ENCODE measurements at regions not wholly inside any gene's neighbourhood (a gene's known extent, or its start where the extent isn't known, plus 50 kb on each side); places are given as distances from the start of the nearest gene placed in this dataset.

- POLR2A ChIA-PET: no interaction called here
These were observed 2204.3 kb downstream of the MRPL39 start for GRCh38 chr21:23402929-23403520.

GRCh38 chr21:23401278-23401677 is 2206.0 kb downstream of the MRPL39 start:
- TF ChIP-seq POLR2AphosphoS2 (conservative IDR thresholded peaks at IDR 0.05; ENCODE audit: low read length): no peak
- ATAC-seq (no peak), FAIRE-seq (no peak), DNase-seq (ENCODE audit: low read depth in 1 of 2, low spot score in 1 of 2) (peak in 1 of 2 experiments; percentile 0)
- Histone ChIP-seq H3K27ac (no peak overlapping the region), H3K4me2 (no peak overlapping the region), H3K4me1 (no peaks in the 10 kb centered on the region), H3K4me3 (no peak overlapping the region), H3K9me3 (no peaks in the 10 kb centered on the region)
- ChIA-PET POLR2A (no interaction called here), CTCF (interaction anchor here (0.7 kb wide), 1 partner anchor 1277 kb away, joined by 3 read pairs; no protein-coding TSS in a partner anchor)
- WGBS (ENCODE audit: missing lambda C conversion rate): 43% methylated on average over 2 of the region's 2 CpGs

More at GRCh38 chr21:23402929-23403520, 2204.3 kb downstream of the MRPL39 start:
- Histone ChIP-seq H3K4me1 (no peaks in the 10 kb centered on the region), H3K27ac (no peak overlapping the region), H3K4me3 (no peak overlapping the region), H3K4me2 (no peak overlapping the region), H3K9me3 (no peaks in the 10 kb centered on the region)
- WGBS (ENCODE audit: missing lambda C conversion rate): 0% methylated on average over 2 of the region's 2 CpGs
- CTCF ChIA-PET: no interaction called here
- FAIRE-seq: no peak
- no peak for DNase-seq (ENCODE audit: low read depth in 1 of 2, low spot score in 1 of 2)
- TF ChIP-seq CTCF (IDR thresholded peaks at IDR 0.05) (no peak), MAFK (IDR thresholded peaks at IDR 0.05; ENCODE audit: partially characterized antibody) (no peak), RNF2 (IDR thresholded peaks at IDR 0.05; ENCODE audit: borderline replicate concordance, low read depth) (no peak), RARB (CRISPR knock-in tag; IDR thresholded peaks at IDR 0.05) (no peak), HES2 (IDR thresholded peaks at IDR 0.05) (no peak), MYC (IDR thresholded peaks at IDR 0.05; ENCODE audit: borderline replicate concordance, low read length) (no peak), ATOH8 (CRISPR knock-in tag; IDR thresholded peaks at IDR 0.05; ENCODE audit: low read depth) (no peak), RAD21 (conservative IDR thresholded peaks at IDR 0.05 in 1 of 2, IDR thresholded peaks at IDR 0.05 in 1 of 2) (no peak), TFCP2L1 (CRISPR knock-in tag; IDR thresholded peaks at IDR 0.05) (no peak), ESRRA (IDR thresholded peaks at IDR 0.05; ENCODE audit: borderline replicate concordance, low read length) (no peak), GATA3 (IDR thresholded peaks at IDR 0.05; ENCODE audit: borderline replicate concordance) (no peak), NPAS2 (CRISPR knock-in tag; IDR thresholded peaks at IDR 0.05; ENCODE audit: borderline replicate concordance) (no peak), MAX (IDR thresholded peaks at IDR 0.05) (no peak), PBX3 (IDR thresholded peaks at IDR 0.05) (no peak), RCOR1 (IDR thresholded peaks at IDR 0.05; ENCODE audit: low read depth, low read length) (no peak), NR3C1 (IDR thresholded peaks at IDR 0.05) (no peak), EP300 (IDR thresholded peaks at IDR 0.05) (no peak), POLR2A (IDR thresholded peaks at IDR 0.05; ENCODE audit: low read length) (no peak), SMC3 (IDR thresholded peaks at IDR 0.05) (no peak)
- no peak for ATAC-seq

GRCh38 chr21:23398726-23399125 is 2208.6 kb downstream of the MRPL39 start:
- no peak overlapping the region for H3K4me2 ChIP-seq
- CTCF ChIA-PET: no interaction called here
- no peak for FAIRE-seq
- POLR2A ChIA-PET: no interaction called here
- TF ChIP-seq KDM1A (IDR thresholded peaks at IDR 0.05; ENCODE audit: low read depth) (no peak), ELK1 (IDR thresholded peaks at IDR 0.05; ENCODE audit: low read depth, low read length) (no peak), ZSCAN20 (CRISPR knock-in tag; IDR thresholded peaks at IDR 0.05) (no peak)
- no peak for ATAC-seq
- WGBS (ENCODE audit: missing lambda C conversion rate): 43% methylated on average over 1 of the region's 1 CpG
- DNase-seq (ENCODE audit: low read depth in 1 of 2, low spot score in 1 of 2): no peak
- H3K4me3 ChIP-seq: no peak overlapping the region
- H3K27ac ChIP-seq: no peak overlapping the region
- no peaks in the 10 kb centered on the region for H3K4me1 ChIP-seq
- H3K9me3 ChIP-seq: no peaks in the 10 kb centered on the region

All from A549 (cell line).